Subcutaneous abdominal adipose tissue (tissue), 5 donors: ENCODE measurements at regions not wholly inside any gene's neighbourhood (a gene's known extent, or its start where the extent isn't known, plus 50 kb on each side); places are given as distances from the start of the nearest gene placed in this dataset.

Experiments
- H3K27ac ChIP-seq: one replicate; pipeline ENCODE4 v1.7.0; 2013; ENCODE audit warnings: low read depth, mild to moderate bottlenecking, inconsistent platforms, low read length, moderate library complexity
- H3K27me3 ChIP-seq, 5 donors: one replicate each; pipeline ENCODE4 v1.7.0; 2013; ENCODE audit warnings: low read length in 5 of 5, inconsistent platforms in 1 of 5; ENCODE audit not compliant: control insufficient read depth in 5 of 5, insufficient read depth in 4 of 5
- H3K36me3 ChIP-seq, 5 donors: one replicate each; pipeline ENCODE4 v1.7.0; 2013; ENCODE audit warnings: low read length in 5 of 5; ENCODE audit not compliant: control insufficient read depth in 5 of 5, insufficient read depth in 5 of 5
- H3K4me1 ChIP-seq, 5 donors: one replicate each; pipeline ENCODE4 v1.7.0; 2013; ENCODE audit warnings: low read length in 5 of 5, mild to moderate bottlenecking in 3 of 5, moderate library complexity in 1 of 5; ENCODE audit not compliant: control insufficient read depth in 5 of 5, insufficient read depth in 5 of 5
- H3K4me3 ChIP-seq, 5 donors: one replicate each; pipeline ENCODE4 v1.7.0; 2013; ENCODE audit warnings: low read length in 5 of 5, low read depth in 1 of 5
- H3K9ac ChIP-seq, 5 donors: one replicate each; pipeline ENCODE4 v1.7.0; 2013; ENCODE audit warnings: low read length in 5 of 5, mild to moderate bottlenecking in 4 of 5, moderate library complexity in 3 of 5
- H3K9me3 ChIP-seq, 5 donors: one replicate each; pipeline ENCODE4 v1.7.0; 2013; ENCODE audit warnings: low read length in 5 of 5; ENCODE audit not compliant: control insufficient read depth in 5 of 5
- donor health status: healthy.
- donor health status: healthy.
- donor health status: healthy.
- donor health status: healthy.
- donor health status: healthy.

- Histone ChIP-seq H3K9ac (no peak overlapping the region), H3K9me3 (no peaks in the 10 kb centered on the region), H3K27ac (no peak overlapping the region), H3K4me1 (peaks cover 0 to 27% (median 0%) of the 10 kb centered on the region in 5 donors), H3K4me3 (no peak overlapping the region), H3K27me3 (no peaks in the 10 kb centered on the region), H3K36me3 (no peaks in the 10 kb centered on the region)
Observed at GRCh38 chr2:109679626-109680025, 65.5 kb downstream of the SOWAHC start.

GRCh38 chr2:109680523-109681297 is 66.5 kb downstream of the SOWAHC start:
- Histone ChIP-seq H3K4me1 (peaks cover 0 to 27% (median 0%) of the 10 kb centered on the region in 5 donors), H3K36me3 (no peaks in the 10 kb centered on the region), H3K9ac (no peak overlapping the region), H3K9me3 (no peaks in the 10 kb centered on the region), H3K27ac (no peak overlapping the region), H3K27me3 (no peaks in the 10 kb centered on the region), H3K4me3 (no peak overlapping the region)

DNA sequence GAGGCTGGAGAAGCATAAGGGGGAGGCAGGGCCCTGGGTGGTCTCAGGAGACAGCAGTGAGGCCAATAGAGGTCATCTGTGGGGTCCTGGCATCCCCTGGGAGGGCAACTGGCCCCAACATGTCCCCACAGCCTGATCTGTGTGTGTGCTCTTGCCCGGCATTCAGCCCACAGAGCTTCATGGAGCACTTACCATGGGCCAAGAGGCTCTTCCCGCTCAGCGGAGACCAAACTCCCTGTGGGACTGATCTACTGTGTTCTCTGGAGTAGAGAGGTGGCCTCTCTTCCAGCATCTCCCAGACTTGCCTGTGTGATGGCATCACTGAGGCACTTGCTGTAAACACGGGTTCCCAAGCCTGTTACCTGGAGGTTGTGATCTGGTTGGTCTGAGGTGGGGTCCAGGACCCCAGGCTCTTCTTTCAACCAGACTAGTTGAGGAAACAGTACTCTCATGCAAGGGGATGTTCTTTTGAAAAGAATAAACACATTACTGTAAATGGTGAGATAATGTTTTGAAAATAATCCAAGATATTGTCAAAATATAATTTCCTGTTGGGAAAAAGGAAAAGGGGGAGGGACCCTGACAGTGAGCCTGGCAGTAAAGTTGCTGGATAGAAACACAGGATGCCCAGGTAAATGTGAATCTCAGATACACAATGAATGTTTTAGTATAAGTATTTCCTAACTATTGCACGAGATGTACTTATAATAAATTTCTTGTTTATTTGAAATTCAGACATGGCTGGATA is 67.6 kb downstream of the SOWAHC start:
- no peaks in the 10 kb centered on the region for H3K9me3 ChIP-seq
- peaks cover 0 to 27% (median 0%) of the 10 kb centered on the region in 5 donors for H3K4me1 ChIP-seq
- H3K27ac ChIP-seq, result peak overlapping the region; percentile 39
- peak overlapping the region in 1 of 5 donors; percentile 20 for H3K9ac ChIP-seq
- no peaks in the 10 kb centered on the region for H3K27me3 ChIP-seq
- no peaks in the 10 kb centered on the region for H3K36me3 ChIP-seq
- H3K4me3 ChIP-seq, result no peak overlapping the region

DNA sequence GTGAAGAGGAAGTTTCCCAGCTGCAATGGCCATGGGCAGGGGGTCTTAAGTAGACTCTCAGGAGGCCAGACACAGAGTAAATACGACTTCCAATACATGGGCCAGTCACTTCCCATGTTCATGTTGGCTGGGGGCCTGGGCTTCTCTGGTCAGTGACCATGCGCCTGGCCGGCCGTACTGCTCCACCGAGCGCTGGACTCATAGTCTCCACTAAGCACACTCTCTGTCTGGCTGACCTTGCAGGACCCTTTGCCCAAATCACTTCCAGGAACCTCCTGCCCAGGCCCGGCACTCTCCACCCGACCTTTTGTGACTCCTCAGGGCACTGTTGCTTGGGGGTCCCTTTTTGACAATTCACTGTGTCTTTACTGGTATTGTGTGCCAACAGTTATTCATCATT is 69.3 kb downstream of the SOWAHC start:
- no peaks in the 10 kb centered on the region for H3K36me3 ChIP-seq
- H3K27me3 ChIP-seq, result no peaks in the 10 kb centered on the region
- no peak overlapping the region for H3K4me3 ChIP-seq
- no peak overlapping the region for H3K27ac ChIP-seq
- H3K9me3 ChIP-seq, result no peaks in the 10 kb centered on the region
- H3K4me1 ChIP-seq, result peaks cover 0 to 24% (median 0%) of the 10 kb centered on the region in 5 donors
- no peak overlapping the region for H3K9ac ChIP-seq

DNA sequence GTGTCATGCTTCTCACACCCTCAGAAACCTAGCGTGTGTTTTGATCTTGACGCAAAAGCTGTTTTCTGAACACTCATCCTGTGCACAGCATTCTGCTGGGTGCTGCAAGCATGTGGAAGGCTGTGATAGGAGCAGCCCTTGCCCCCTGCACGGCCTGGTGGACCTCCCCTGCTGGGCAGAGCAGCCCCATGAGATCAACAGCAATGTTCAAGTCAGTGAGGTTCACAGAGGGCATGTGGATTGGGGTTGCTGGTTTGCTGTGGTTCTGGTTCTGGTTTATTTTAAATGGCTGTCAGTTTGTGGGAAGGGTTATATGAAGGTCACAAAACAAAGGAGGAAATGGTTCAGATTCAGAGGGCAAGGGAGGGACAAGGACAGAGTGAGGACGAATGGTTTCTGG is 71.3 kb downstream of the SOWAHC start:
- H3K4me1 ChIP-seq, result peaks cover 0 to 23% (median 1%) of the 10 kb centered on the region in 5 donors
- H3K9me3 ChIP-seq, result no peaks in the 10 kb centered on the region
- no peak overlapping the region for H3K9ac ChIP-seq
- H3K27ac ChIP-seq, result no peak overlapping the region
- no peaks in the 10 kb centered on the region for H3K36me3 ChIP-seq
- no peaks in the 10 kb centered on the region for H3K27me3 ChIP-seq
- H3K4me3 ChIP-seq, result no peak overlapping the region

- Histone ChIP-seq H3K36me3 (no peaks in the 10 kb centered on the region), H3K4me3 (no peak overlapping the region), H3K9ac (no peak overlapping the region), H3K27me3 (no peaks in the 10 kb centered on the region), H3K9me3 (no peaks in the 10 kb centered on the region), H3K4me1 (peaks cover 5 to 23% (median 11%) of the 10 kb centered on the region in 5 donors), H3K27ac (no peak overlapping the region)
Observed at GRCh38 chr2:109686921-109687320, 72.8 kb downstream of the SOWAHC start.

DNA sequence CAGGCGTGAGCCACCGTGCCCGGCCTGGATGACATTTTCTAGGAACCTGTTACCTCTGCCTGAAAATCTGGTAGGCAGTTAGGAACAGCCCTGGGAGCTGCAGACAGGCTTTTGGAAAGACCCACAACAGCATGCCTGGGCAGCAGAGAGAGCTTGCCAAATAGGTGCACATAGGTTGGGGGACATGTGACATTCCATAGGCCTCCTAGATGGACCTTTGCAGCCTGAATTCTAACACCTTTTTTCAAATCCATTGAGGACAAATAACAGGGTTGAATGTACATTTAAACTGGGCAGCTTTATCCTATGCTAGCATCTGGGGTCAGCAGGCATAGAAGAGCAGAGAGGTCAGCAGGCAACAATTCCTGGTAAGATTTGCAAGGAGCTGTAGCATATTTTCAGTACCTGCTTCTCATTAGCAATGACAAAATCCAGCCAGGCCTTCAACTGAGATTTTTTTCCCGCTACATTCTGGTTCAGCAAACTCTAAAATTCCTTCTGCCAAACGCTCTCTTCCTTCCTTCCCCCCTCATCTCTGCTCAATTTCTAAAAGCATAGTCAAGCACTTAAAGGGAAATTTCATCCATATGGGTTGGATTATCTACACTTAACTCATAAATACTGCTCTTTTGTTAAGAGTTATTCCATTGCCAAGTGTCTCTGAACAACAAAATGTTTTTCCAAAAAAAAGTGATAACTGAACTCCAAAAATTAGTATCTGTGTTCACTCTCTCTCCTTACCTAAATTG is 75.2 kb downstream of the SOWAHC start:
- no peak overlapping the region for H3K27ac ChIP-seq
- no peak overlapping the region for H3K4me3 ChIP-seq
- no peaks in the 10 kb centered on the region for H3K27me3 ChIP-seq
- peaks cover 5 to 24% (median 14%) of the 10 kb centered on the region in 5 donors for H3K4me1 ChIP-seq
- H3K9me3 ChIP-seq, result no peaks in the 10 kb centered on the region
- no peak overlapping the region for H3K9ac ChIP-seq
- no peaks in the 10 kb centered on the region for H3K36me3 ChIP-seq

GRCh38 chr2:109689973-109690372 is 75.8 kb downstream of the SOWAHC start:
- Histone ChIP-seq H3K27me3 (no peaks in the 10 kb centered on the region), H3K4me1 (peaks cover 5 to 24% (median 15%) of the 10 kb centered on the region in 5 donors), H3K36me3 (no peaks in the 10 kb centered on the region), H3K9me3 (no peaks in the 10 kb centered on the region), H3K27ac (no peak overlapping the region), H3K4me3 (no peak overlapping the region), H3K9ac (no peak overlapping the region)

- H3K4me3 ChIP-seq, result no peak overlapping the region
- peaks cover 5 to 24% (median 15%) of the 10 kb centered on the region in 5 donors for H3K4me1 ChIP-seq
- no peaks in the 10 kb centered on the region for H3K36me3 ChIP-seq
- H3K27me3 ChIP-seq, result no peaks in the 10 kb centered on the region
- no peaks in the 10 kb centered on the region for H3K9me3 ChIP-seq
- no peak overlapping the region for H3K27ac ChIP-seq
- H3K9ac ChIP-seq, result no peak overlapping the region
Observed at GRCh38 chr2:109690457-109690821, 76.3 kb downstream of the SOWAHC start.
